ENCODE measurements at regions not wholly inside any gene's neighbourhood (a gene's known extent, or its start where the extent isn't known, plus 50 kb on each side); places are given as distances from the start of the nearest gene placed in this dataset.
"Not testable (repeated sequence)": the region's sequence is repeated elsewhere in the genome, so short reads cannot be mapped to it uniquely, and the experiment has no call there.

GRCh38 chr4:114034189-114034588, 54.7 kb upstream of the ARSJ start:
- no peak for DNase-seq (ENCODE audit: low read depth in 3 of 3, low spot score in 1 of 3)

DNA sequence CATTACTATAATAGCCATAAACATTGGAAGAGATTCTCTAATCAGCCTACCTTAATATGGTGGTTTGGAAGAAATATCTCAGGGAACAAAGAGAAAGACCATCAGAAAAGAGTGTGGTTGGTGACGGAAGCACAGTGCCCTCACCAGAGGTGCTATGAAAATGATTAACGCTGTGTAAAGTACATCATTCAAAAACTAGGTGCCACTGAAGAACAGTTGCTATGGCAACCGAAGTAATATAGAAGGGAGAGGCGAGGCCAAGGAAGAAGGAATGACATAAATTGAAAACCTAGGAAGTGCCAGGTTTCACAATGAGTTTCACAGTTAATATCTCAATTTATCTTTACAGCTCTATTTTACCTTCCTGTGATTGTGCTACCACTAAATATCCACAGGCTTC, 57.0 kb upstream of the ARSJ start:
- DNase-seq (ENCODE audit: low read depth in 3 of 3, low spot score in 1 of 3), result no peak

- DNase-seq (ENCODE audit: low read depth in 3 of 3, low spot score in 1 of 3), result no peak
These were observed 57.4 kb upstream of the ARSJ start for GRCh38 chr4:114036864-114037263.

DNA sequence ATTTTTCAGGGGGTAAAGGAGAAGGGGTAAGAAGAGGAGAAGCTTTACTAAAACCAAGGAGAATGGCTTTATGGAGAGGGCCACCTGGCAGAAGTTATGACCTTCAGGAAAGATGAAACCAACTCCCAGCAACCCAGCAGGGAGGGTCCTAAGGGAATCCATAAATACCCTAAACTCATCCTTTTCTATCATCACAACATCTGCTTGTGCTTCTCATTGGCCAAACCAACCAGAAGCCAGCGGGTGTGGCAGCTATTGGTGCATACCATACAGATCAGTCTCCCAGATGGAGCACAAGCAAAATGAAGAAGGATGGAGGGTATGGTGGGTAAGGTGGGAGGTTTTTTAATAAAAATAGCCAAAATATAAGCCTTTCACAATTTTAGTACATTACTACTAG, 58.5 kb upstream of the ARSJ start:
- DNase-seq (ENCODE audit: low read depth in 3 of 3, low spot score in 1 of 3), result no peak

DNA sequence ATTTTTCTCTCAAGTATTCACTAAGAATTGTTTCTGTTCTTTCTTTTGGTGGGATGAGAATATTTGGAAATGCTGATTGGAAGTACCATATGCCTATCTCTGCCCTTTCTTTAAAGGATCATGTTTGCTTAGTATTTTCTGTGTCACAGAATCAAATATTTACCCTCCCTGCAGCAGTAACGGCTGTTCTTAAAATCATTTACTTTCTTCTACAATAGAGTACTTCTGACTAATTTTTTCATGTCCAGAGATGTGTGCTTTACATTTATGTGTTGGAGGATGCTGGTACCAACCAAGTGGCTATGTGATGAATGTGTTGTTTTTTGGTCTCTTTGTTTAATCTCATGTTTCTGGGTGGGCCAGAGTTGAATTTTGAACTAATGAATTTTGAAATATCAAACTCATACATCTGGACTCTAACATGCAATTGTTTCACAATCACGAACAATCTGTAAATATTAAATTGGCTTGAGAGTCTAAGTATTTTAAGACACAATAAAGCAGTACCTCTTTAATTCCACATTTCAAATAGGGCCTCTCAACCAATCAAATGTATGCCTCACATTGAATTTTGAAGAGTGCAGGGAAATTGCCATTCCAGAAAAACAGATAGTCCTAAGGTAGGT, 59.4 kb upstream of the ARSJ start:
- DNase-seq (ENCODE audit: low read depth in 3 of 3, low spot score in 1 of 3), result no peak

DNA sequence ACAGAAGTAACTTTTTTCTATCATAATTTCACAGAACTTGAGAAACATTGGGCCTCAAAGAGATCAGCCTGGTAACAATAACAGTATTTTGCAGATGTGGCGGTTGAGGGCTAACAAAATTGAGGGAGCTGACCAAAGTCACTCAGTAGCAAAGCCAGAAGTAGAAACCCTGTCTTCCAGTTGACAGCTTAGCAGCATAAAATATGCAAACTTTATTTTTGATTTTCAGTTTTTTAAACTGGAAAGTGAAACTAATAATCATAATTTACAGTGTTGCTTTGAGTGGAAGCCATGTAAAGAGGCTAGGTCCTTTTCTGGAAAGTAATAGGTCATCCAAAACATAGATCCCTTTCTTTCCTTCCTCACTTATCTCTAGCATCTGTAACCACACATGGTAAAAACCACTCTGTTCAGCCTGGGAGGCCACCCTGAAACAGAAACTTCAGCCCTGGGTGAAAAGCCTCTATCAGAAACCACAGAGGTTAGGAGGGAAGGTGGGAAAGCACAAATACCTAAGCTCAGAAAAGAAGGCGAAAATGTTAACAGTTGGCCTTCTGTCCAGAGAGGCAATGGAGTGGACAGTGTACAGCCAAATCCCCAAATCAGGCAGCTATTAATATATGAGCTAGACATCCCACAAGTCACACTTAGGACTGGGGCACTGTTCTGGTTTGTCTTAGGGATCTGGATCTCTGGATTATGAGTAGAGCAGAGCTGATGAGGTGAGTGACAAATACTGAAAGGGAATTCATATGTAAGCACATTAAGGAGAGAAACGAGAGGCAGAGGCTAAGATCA, 61.1 kb upstream of the ARSJ start:
- no peak for DNase-seq (ENCODE audit: low read depth in 3 of 3, low spot score in 1 of 3)

GRCh38 chr4:114041117-114041475, 61.6 kb upstream of the ARSJ start:
- no peak for DNase-seq (ENCODE audit: low read depth in 3 of 3, low spot score in 1 of 3)

DNA sequence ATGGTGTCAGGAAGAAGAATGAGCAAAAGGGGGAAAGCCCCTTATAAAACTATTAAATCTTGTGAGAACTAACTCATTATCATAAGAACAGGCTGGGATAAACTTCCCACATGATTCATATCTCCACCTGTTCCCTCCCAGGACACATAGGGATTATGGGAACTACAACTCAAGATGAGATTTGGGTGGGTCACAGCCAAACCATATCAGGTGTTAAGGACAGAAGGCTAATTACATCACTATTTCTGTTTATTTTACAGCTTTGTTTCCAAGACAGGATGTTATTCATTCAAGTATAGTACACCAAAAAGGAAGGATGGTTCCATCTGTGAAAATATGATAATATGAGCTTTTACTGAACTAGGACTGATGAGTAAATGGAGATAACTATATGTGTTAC, 63.7 kb upstream of the ARSJ start:
- DNase-seq (ENCODE audit: low read depth in 3 of 3, low spot score in 1 of 3), result no peak

DNA sequence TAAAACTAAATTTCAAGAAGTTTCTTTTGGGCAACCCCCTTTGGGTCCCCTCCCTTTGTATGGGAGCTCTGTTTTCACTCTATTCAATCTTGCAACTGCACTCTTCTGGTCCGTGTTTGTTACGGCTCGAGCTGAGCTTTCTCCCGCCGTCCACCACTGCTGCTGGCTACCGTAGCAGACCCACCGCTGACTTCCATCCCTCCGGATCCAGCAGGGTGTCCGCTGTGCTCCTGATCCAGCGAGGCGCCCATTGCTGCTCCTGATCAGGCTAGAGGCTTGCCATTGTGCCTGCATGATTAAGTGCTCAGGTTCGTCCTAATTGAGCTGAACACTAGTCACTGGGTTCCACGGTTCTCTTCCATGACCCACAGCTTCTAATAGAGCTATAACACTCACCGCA, 64.9 kb upstream of the ARSJ start:
- not testable (repeated sequence) for DNase-seq (ENCODE audit: low read depth in 3 of 3, low spot score in 1 of 3)

DNA sequence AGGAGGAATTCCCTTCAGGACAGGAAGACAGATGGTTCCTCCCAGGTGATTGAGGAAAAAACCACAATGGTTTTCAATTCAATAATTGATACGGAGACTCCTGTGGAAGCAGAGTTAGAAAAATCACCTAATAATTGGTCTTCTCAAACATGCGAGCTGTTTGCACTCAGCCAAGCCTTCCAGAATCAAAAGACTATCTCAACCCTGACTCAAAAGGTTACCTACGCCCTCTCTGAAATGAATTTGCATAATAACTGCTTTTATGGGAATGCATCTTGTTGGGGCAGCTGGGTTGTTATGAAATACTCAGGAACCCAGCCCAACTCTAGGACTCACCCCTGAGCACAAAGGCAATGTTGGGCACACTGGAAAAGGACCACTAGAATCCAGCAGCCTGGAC, 66.9 kb upstream of the ARSJ start:
- no peak for DNase-seq (ENCODE audit: low read depth in 3 of 3, low spot score in 1 of 3)

DNA sequence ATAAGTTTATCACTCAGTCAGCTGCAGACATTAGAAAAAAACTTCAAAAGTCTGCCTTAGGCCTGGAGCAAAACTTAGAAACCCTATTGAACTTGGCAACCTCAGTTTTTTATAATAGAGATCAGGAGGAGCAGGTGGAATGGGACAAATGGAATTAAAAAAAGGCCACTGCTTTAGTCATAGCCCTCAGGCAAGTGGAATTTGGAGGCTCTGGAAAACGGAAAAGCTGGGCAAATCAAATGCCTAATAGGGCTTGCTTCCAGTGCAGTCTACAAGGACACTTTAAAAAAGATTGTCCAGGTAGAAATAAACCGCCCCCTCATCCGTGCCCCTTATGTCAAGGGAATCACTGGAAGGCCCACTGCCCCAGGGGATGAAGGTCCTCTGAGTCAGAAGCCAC, 68.7 kb upstream of the ARSJ start:
- DNase-seq (ENCODE audit: low read depth in 3 of 3, low spot score in 1 of 3), result not testable (repeated sequence)

GRCh38 chr4:114052227-114052626, 72.8 kb upstream of the ARSJ start:
- no peak for DNase-seq (ENCODE audit: low read depth in 3 of 3, low spot score in 1 of 3)

DNA sequence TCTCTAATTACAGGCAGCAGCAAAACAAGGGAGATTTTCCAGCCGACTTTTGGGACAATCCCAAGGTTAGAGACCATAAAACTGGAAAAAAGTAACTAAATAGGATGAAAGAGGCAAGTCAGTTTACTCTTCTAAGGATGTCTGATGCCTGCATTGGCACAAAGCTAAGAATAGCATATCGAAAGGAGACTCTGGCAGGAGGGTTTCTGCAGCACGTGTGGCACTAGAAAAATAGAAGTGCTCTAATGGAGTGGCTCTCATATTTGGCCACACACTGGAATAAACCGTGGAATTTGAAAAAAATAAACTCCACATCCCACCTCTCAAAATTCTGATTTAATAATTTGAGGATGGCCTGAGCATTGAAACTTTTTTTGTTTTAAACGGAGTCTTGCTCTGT, 77.2 kb upstream of the ARSJ start:
- no peak for DNase-seq (ENCODE audit: low read depth in 3 of 3, low spot score in 1 of 3)

GRCh38 chr4:114057746-114058145, 78.3 kb upstream of the ARSJ start:
- DNase-seq (ENCODE audit: low read depth in 3 of 3, low spot score in 1 of 3), result no peak

GRCh38 chr4:114062499-114062898, 83.1 kb upstream of the ARSJ start:
- DNase-seq (ENCODE audit: low read depth in 3 of 3, low spot score in 1 of 3), result no peak

- DNase-seq (ENCODE audit: low read depth in 3 of 3, low spot score in 1 of 3), result no peak
These were observed 93.3 kb upstream of the ARSJ start for GRCh38 chr4:114072781-114073180.

- DNase-seq (ENCODE audit: low read depth in 3 of 3, low spot score in 1 of 3), result no peak
These were observed 97.6 kb upstream of the ARSJ start for GRCh38 chr4:114076899-114077570.

- no peak for DNase-seq (ENCODE audit: low read depth in 3 of 3, low spot score in 1 of 3)
These were observed 98.2 kb upstream of the ARSJ start for GRCh38 chr4:114077610-114078009.

DNA sequence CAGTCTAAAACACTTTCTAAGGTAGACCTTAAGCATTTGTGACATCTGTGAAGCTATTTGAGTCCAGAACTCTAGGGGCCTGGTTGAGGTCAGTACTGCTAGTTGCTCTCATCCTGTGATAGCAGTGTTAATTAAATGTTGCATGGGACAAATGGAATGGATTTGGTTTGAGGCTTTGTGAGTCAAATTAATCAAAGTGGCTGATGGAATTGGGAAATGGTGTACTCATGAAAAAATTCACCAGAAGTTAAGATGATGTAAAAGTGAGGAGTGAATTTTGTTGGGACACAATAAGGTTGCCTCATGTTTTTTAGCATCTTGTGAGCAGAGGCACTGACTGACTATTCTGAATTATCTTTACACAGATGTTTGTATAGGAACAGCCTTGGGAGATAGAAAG, 99.2 kb upstream of the ARSJ start:
- DNase-seq (ENCODE audit: low read depth in 3 of 3, low spot score in 1 of 3), result no peak

DNA sequence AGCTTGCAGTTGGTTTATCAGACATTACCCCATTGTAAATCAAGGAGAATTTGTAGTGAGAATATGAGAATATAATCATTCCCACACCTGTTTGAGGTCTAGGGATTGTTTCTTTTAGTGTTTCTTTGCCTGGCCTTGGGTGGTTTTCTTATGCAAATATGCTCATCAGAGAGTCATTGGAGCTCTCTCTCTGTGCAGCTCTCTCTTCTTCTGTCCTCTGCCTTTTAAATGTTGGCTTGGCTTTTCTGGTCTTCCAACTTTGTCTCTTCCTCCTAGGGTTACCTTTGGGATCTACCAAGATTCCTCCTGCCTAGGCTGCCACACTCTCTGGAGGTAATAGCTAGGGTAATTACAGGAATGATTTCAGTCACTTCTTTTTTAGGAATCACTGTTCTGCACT, 102.3 kb upstream of the ARSJ start:
- DNase-seq (ENCODE audit: low read depth in 3 of 3, low spot score in 1 of 3), result no peak

DNA sequence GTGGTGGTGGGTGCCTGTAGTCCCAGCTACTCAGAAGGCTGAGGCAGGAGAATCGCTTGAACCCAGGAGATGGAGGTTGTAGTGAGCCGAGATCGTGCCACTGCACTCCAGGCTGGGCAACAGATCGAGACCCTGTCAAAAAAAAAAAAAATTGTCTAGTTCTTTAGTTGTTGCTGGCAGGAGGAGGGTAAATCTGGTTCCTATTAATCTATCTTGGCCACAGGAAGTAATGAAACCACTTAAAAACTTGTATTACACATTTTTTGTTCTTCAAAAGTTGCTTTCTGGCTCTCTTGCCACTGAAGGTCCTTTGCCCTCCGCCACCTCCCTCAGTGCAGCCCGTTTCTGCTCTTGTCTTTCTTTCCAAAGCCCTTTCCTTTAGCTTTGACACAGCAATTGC, 102.9 kb upstream of the ARSJ start:
- no peak for DNase-seq (ENCODE audit: low read depth in 3 of 3, low spot score in 1 of 3)

GRCh38 chr4:114085611-114086345, 106.3 kb upstream of the ARSJ start:
- DNase-seq (ENCODE audit: low read depth in 3 of 3, low spot score in 1 of 3), result no peak

Measured in stimulated activated CD4-positive, alpha-beta T cell treated with anti-CD3 and anti-CD28 coated beads, TNF-alpha, amount 100 ng/mL, for 1 hour (primary cell).